ENCODE measurements at regions not wholly inside any gene's neighbourhood (a gene's known extent, or its start where the extent isn't known, plus 50 kb on each side); places are given as distances from the start of the nearest gene placed in this dataset.

DNA sequence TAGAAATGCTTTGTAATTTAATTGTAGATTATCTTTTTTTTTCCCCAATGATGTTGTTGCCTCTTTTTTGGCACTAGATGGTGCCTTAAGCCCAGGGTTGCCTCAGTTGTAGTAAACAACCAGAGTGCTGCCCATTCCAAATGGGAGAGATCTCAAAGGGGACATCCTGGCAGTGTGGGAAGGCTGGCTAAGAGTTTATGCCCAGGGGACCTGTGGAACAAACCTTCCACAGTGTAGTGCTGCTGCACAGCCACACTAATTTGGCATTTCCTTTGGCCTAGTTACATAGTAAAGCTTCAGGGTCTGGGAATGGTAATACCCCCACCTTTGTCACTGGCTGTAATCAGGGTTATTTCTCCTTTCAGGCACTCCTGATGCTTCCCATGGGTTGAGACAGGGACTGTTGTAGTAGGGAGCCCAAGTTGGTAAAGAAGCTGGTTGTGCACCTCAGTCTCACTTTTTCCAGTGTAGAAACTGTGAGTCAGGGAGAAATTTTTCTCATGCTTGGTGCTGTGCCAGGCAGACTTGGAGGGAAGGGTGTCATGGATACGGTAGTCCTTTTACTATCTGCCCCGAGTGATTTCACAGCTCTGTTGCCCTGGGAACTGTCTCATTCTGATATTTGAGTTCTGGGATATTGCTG is 177.8 kb upstream of the ECI2 start:
- intact Hi-C loops (cut with DNase I): no loop called here
- DNase-seq: peak in 6 of 42 donors; percentile 7 to 46 (median 32)

DNA sequence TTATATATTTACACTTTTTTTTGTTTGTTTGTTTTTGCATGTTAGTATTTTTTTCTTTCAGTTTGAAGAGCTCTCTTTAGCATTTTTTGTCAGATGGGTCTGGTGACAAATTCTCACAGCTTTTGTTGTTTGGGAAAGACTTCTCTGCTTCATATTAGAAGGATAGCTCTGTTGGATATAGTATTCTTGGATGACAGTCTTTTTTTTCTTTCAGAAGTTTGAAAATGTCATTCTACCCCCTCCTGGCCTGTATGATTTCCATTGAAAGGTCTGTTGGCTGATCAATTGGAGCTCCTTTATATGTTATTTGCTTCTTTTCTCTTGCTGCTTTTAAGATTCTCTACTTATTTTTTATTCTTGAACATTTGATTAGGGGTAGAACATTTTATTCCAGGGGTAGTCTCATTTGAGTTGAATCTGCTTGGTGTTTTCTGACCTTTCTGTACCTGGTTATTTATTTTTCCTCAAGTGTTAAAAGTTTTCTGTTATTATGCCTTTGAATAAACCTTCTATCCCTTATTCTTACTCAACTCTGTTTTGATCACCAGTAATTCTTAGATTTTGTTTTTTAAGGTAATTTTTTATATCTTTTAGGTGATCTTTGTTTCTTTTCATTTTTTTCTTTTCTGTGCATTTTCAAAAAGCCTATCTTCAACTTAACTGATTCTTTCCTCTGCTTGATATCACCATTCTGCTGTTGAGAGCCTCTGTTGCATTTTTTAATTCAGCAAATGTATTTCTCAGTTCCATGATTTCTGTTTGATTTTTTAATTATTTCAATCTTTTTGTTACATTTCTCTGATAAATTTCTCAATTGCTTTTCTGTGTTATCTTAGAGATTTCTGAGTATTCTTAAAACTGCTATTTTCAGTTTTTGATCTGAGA is 176.8 kb upstream of the ECI2 start:
- intact Hi-C loops (cut with DNase I): no loop called here

DNA sequence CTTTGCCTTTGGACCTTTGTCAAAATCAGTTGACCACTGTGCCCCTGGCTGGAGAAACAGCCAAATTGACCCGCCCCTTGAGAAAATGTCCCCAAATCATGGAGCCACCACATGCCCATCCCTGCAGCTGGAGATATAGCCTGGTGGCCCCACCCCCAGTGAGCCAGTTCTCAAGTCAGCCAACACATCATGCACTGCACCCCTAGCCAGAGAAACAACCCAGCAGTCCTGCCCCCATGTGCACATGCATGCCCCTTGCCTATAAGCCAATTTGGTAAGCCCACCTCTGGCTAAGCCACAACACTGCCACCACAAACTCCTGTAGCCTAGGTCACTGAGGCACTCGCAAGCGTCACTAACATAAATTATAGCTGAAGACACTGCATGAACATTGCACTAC is 174.2 kb upstream of the ECI2 start:
- intact Hi-C loops (cut with DNase I): no loop called here
- DNase-seq: no peak

More for the DNA sequence above, 176.8 kb upstream of the ECI2 start:
- DNase-seq: no peak

DNA sequence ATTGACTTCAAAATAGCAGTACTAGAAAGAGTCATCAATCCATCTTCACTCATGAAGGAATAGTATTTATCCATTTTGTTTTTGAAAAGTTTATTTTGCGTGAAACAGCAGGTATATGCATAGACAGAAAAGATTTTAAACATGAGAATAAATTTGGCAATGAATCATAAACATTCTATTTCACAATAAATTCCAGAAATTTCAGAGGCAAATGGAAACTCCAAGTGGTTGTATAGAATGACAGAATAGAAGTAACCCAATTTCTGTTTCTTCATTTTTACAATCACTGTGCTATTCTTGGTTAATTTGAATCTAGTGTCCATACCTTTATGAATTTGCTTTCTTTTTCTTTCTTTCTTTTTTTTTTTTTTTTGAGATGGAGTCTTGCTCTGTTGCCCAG is 173.0 kb upstream of the ECI2 start:
- DNase-seq: no peak
- intact Hi-C loops (cut with DNase I): no loop called here

DNA sequence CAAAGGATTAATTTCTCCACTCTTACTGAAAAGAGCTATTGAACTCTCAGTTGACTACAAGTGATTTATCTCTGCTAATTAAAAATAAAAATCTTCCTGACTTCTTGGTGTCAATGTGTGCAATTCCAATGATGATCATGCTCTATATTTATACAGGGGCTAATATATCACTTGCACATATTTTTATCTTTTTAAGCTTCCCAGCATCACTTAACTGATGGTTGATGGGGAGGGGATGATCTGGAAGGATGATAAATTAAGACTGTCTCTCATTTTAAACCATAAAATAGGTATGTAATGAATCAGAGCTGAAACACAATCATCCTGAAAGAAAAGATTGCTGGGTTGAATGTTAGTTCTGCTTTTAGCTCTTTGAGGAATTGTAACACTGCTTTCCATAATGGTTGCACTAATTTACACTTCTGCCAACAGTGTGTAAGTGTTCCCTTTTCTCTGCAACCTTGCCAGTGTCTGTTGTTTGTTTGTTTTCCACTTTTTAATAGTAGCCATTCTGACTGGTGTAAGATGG is 169.6 kb upstream of the ECI2 start:
- intact Hi-C loops (cut with DNase I): no loop called here
- DNase-seq: no peak

DNA sequence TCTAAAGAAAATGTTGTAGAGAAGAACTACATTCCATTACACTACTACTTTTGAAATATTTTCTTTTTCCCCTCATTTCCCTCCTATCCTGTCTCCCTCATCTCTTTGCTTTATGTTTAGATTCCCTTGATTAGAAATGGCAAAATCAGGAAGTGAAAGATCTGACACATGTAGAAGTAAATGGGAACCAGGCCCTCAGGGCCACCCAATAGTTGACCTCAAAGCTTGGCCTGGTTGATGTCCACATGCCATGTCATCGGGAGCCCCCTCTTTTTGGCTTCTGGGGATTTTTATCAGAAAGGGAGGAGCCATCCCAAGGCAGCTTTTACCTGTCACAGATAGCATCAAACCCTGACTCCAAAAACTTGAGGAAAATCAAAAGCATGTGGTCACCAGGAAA is 168.3 kb upstream of the ECI2 start:
- no peak for DNase-seq
- intact Hi-C loops (cut with DNase I): no loop called here

DNA sequence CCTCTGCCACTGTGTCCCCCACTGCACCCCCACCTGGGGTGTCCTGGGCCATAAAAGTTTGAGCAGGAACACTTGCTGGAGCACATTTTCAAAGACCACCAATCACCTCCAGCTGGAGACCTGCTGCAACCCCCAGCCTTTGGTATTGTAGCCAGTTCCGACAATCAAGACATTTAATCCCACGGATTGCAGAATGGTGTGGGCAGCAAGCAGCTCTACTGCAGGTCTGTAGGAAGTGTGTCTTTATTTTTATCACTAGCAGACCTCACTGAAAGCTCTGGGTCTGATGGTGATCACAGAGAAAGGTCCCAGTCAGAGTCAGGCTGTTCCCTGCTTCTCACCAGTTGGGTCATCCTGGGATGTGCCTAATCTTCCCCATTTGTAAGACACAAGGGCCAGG is 167.1 kb upstream of the ECI2 start:
- intact Hi-C loops (cut with DNase I): no loop called here
- DNase-seq: no peak

DNA sequence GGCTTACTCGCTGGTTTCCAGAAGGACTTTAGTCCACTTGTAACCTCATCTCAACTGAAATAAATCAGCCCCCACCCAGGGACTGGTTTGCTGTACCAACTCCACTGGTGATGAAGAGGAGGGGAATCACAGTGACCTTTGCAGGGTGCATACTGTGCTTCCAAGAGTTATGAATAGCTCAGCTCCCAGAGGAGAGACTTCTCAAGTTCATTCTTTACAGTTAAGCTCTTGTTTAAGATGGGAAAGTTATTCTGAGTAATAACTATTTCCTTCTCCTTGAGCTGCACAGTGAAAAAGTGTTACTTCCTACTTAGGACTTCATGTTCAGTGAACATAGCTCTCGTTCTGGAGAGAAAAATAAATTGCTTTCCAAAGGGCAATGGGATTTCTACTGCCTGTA is 166.5 kb upstream of the ECI2 start:
- intact Hi-C loops (cut with DNase I): no loop called here

DNA sequence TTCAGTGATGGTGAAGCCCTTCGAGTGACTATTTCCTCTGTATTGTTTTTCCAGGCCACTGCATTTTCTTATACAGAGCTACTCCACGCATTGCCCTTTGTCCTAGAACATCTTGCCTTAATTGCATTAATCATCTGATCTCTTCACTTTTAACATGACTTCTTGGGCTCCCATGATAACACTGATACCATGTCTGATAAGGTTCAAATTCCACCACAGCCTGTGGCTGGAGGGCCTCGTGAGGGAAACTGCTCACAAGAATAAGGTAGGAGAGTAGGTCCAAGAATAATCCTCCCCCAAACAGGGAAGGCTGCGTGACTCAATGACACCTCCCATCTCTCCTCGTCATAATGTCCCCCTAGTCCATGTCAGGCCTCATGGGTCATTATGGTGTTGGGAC is 165.5 kb upstream of the ECI2 start:
- DNase-seq: no peak
- intact Hi-C loops (cut with DNase I): no loop called here

More for the DNA sequence above, 166.5 kb upstream of the ECI2 start:
- DNase-seq: no peak

DNA sequence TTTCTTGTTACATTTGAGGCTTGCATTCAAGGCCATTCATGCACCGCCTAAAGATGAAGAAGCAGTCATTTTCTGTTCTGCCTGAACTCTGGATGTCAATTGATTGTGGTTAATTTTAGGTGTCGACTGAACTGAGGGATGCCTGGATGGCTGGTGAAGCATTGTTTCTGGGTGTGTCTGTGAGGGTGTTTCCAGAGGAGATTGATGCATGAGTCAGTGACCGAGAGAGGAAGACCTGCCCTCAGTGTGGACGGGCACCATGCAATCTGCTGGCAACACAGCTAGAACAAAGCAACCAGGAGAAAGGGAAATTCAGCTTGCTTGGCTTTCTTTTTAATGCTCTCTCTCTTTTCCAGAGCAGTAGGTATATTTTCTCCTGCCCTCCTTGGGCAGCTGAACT is 164.1 kb upstream of the ECI2 start:
- intact Hi-C loops (cut with DNase I): no loop called here
- no peak for DNase-seq

DNA sequence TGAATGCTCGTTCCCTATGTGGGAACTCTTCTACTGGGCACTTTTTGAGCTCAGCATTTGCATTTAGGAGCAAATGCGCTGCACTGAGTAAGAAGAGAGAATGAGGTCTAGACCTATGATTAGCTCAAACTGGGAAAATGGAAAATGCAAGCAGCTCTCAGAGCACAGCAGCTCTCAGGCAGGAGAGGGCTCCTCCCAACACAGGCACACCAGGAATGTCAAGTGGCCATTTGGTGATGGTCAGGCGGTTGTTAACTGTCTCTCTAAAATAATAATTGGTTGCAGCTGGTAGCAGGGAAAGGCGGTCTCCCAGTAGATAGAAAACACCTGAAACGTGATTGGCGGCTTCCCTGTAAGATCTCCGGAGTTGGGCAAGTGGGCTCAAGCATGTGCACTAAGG is 162.0 kb upstream of the ECI2 start:
- intact Hi-C loops (cut with DNase I): no loop called here
- DNase-seq: no peak

DNA sequence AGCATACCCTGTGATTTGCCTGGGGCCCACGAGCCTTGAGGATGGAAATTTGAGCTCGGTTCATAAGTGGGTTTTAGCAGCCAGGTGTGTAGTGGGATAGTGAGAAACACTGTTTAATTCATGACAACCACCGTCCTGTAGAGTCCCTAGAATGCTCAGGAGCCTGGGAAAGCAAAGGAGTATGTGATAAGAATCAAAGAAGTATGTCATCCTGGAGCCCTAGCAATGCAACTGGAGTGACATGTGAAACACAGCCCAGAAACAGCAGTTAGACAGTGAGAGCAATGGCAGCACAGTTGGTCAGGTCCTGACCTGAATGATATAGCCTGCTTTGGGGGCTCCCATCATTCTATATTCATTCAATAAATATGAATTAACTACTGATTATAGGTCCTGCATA is 161.2 kb upstream of the ECI2 start:
- intact Hi-C loops (cut with DNase I): no loop called here
- DNase-seq: no peak

DNA sequence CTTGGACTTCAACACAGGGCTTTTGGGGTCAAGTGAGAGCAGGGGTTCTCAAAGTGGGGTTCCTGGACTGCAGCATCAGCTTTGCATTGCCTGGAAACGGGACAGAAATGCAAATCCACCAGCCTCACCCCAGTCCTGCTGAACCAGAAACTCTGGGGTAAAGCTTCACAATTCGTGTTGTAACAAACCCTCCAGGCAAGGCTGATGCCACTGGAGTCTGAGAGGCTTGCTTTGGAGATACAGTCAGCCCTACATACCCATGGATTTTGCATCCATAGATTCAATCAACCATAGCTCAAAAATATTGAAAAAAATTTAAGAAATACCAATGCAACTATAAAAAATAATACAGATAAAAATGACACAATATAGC is 160.4 kb upstream of the ECI2 start:
- DNase-seq: no peak
- intact Hi-C loops (cut with DNase I): no loop called here

DNA sequence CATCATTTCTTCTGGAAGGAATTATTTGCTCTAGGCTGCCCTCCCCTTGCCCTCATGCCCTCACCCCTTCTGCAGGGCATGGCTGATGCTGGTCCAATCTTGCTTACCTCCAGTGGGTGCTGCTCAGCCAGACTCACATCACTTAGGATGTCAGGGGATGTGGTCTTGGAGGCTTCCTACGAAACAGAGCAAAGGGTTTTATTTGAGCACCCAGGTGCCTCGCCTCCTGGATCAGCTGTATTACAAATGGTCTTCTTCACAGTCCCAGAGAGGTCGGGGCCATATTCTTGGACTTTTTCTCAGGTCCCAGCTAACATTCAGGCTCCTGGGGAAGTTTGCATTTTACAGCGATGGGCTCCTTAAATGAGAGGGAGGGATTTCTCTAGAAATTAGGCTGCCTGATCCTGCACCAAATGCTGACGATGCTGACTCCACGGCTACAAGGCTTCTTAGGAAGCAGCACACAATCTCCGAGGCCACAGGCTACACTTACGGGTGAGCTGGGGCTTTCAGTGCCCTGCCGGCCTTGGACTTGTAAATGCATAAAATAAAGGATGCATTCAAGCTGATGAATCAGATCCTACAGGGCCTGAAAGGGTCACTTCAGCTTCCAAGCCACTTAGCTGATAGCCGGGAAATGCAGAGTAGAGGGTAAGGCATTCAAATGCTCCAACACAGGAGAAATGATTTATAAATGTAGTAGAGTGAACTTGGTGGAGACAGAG is 159.8 kb upstream of the ECI2 start:
- no peak for DNase-seq
- intact Hi-C loops (cut with DNase I): no loop called here

DNA sequence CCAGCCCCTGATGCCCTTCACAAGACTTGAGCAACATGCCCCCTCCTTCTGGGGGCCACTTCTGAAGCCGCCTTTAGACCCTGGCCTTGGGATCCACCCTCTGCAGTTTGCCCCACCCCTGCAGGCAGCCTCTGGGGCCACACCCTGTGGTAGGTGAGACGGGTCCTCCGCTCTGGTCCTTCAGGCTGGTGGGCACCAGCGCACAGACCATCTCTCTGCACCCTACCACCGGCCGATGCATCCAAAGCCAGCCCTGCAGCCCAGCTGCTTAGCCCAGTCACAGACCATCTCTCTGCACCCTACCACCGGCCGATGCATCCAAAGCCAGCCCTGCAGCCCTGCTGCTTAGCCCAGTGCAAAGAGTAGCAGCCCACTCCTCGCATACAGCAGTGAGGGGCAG is 159.3 kb upstream of the ECI2 start:
- intact Hi-C loops (cut with DNase I): no loop called here
- DNase-seq: no peak

DNA sequence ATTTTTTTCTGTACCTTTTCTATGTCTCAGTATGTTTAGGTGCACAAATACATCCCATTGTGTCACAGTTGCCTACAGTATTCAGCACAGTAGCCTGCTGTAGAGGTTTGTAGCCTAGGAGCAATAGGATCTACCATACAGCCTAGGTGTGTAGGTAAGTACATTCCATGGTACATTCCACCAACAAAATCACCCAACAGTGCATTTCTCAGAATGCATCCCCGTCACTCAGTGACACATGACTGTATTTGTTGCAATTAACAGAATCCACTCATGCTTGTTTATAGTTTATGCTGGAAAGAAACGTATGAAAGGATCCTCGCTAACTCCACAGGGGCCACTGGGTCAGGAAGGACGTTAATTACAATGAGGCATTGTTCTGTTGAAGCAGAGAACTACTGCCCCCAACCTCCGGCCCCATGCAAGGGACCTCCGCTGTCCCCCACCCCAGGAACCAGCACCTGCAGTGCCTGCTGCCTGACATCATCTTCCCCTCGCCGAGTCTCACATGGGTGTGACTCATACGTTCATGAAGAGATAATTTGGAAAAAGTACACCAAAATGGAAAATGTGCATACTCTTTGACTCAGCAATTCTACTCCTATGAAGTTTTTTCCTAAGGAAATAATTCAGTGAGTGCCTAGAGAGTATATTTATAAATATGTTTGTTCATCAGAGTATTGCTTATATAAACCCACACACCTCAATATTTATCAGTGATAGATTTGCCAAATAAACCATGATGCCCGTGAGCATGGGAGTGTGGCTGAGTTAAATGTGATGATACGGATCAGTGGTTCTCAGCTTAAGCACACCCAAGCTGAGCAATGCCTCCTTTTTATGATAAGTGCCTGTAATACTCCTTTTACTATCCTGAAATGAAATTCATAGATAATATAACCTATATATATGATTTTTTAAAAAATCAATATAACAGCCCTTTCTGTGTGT is 156.4 kb upstream of the ECI2 start:
- intact Hi-C loops (cut with DNase I): no loop called here
- no peak for DNase-seq

DNA sequence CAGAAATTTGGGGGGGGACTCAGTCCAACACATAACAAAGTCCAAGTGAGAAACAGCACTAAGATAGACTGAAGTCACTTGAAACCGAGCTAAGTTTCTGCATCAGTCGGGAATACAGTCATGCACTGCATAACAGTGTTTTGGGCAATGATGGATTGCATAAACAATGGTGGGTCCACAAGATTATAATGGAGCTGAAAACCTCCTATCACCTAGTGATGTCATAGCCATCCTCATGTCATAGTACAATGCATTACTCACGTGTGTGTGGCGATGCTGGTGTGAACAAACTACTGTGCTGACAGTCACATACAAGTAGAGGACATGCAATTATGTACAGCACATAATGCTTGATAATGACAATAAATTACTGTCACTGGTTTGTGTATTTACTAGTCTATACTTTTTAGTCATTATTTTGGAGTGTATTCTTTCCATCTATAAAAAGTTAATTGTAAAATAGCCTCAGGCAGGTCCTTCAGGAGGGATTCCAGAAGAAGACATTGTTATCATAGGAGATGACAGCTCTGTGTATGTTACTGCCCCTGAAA is 154.5 kb upstream of the ECI2 start:
- intact Hi-C loops (cut with DNase I): no loop called here
- no peak for DNase-seq

DNA sequence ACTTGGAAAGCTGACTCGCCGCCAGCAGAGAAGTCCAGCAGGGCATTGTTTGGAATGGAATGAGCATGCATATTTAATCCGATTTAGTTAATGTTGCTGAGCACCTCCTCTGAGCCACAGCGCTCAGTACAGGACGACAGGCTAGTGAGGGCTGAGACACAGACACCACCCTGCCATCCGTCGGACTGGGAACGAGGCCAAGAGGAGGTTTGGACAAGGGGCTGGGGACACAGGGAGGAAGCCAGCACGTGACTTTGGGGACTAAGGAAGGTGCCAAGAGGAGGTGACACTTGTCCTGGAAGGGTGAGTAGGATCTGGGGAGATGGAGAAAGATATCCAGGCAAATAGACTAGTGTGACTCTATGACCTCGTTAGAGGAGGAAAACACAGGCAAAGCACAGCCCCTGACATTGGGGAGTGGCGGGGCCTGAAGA is 152.5 kb upstream of the ECI2 start:
- intact Hi-C loops (cut with DNase I): no loop called here
- DNase-seq: no peak

DNA sequence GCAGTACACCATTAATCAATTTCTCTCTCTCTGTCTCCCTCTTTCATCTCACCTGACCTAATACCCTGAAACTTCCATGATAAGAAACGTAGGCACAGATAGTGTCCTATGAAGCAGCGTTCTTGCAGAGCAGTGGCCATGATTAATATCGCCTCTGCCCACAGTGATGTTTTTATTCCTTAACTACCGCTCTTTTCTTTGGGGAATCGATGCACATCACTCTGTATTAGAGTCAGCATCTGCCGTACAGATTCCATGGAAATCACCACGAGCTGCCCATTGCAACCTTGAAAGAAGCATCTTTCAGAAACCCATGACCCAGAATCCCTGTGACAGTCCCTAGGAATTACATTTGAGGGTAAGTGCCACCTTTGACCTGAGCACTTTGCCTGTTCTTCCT is 152.0 kb upstream of the ECI2 start:
- intact Hi-C loops (cut with DNase I): no loop called here
- no peak for DNase-seq
